RWPE2 (cell line): ENCODE measurements at regions not wholly inside any gene's neighbourhood (a gene's known extent, or its start where the extent isn't known, plus 50 kb on each side); places are given as distances from the start of the nearest gene placed in this dataset.

Experiments used
- ATAC-seq: fragments of 200-7000 bp; cut with Tn5 transposase; 3 replicates; pipeline ENCODE4 v1.9.1; 2021; ENCODE audit warnings: low read depth
- DNase-seq: peaks from one replicate; pipeline ENCODE4 v3.0.0-alpha.2; 2020; ENCODE audit warnings: low spot score
- H3K27ac ChIP-seq: fragments of 450-650 bp; 2 replicates; pipeline ENCODE4 v1.5.1; 2017; ENCODE audit warnings: mild to moderate bottlenecking; ENCODE audit not compliant: poor library complexity, severe bottlenecking
- H3K27me3 ChIP-seq: fragments of 250-450 bp; sonication (Bioruptor Pico); 2 replicates; pipeline ENCODE4 v1.5.1; 2021; ENCODE audit warnings: mild to moderate bottlenecking, moderate library complexity; ENCODE audit not compliant: insufficient read depth, poor library complexity, severe bottlenecking
- H3K36me3 ChIP-seq: fragments of 250-450 bp; sonication (Bioruptor Pico); 2 replicates; pipeline ENCODE4 v1.5.1; 2020; ENCODE audit warnings: low read depth, mild to moderate bottlenecking, moderate library complexity
- H3K4me1 ChIP-seq: fragments of 250-450 bp; sonication (Bioruptor Pico); 2 replicates; pipeline ENCODE4 v1.5.1; 2021; ENCODE audit warnings: mild to moderate bottlenecking, moderate library complexity; ENCODE audit not compliant: insufficient read depth, poor library complexity, severe bottlenecking
- H3K4me3 ChIP-seq: fragments of 250-450 bp; sonication (Bioruptor Pico); 2 replicates; pipeline ENCODE4 v1.5.1; 2021; ENCODE audit warnings: mild to moderate bottlenecking, moderate library complexity; ENCODE audit not compliant: severe bottlenecking
- H3K9me3 ChIP-seq: fragments of 250-450 bp; sonication (Bioruptor Pico); 2 replicates; pipeline ENCODE4 v1.5.1; 2021; ENCODE audit warnings: mild to moderate bottlenecking, moderate library complexity; ENCODE audit not compliant: severe bottlenecking
- TF ChIP-seq, protein P1 (sequence below): fragments of 450-650 bp; IDR thresholded peaks from one replicate; pipeline ENCODE4 v1.5.1; 2017; ENCODE audit warnings: mild to moderate bottlenecking, moderate library complexity; ENCODE audit not compliant: poor library complexity, severe bottlenecking

GRCh38 chr13:56773148-56773547 lies 367.6 kb upstream of the PRR20A start:
- DNase-seq (no peak), ATAC-seq (no peak)
- TF ChIP-seq, protein P1, sequence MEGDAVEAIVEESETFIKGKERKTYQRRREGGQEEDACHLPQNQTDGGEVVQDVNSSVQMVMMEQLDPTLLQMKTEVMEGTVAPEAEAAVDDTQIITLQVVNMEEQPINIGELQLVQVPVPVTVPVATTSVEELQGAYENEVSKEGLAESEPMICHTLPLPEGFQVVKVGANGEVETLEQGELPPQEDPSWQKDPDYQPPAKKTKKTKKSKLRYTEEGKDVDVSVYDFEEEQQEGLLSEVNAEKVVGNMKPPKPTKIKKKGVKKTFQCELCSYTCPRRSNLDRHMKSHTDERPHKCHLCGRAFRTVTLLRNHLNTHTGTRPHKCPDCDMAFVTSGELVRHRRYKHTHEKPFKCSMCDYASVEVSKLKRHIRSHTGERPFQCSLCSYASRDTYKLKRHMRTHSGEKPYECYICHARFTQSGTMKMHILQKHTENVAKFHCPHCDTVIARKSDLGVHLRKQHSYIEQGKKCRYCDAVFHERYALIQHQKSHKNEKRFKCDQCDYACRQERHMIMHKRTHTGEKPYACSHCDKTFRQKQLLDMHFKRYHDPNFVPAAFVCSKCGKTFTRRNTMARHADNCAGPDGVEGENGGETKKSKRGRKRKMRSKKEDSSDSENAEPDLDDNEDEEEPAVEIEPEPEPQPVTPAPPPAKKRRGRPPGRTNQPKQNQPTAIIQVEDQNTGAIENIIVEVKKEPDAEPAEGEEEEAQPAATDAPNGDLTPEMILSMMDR, result no peak
- no peak overlapping the region for H3K27ac ChIP-seq
- H3K4me1 ChIP-seq, result no peaks in the 10 kb centered on the region
- no peaks in the 10 kb centered on the region for H3K36me3 ChIP-seq
- no peaks in the 10 kb centered on the region for H3K9me3 ChIP-seq
- no peak overlapping the region for H3K4me3 ChIP-seq
- H3K27me3 ChIP-seq, result no peaks in the 10 kb centered on the region

- DNase-seq (no peak), ATAC-seq (no peak)
- no peaks in the 10 kb centered on the region for H3K36me3 ChIP-seq
- TF ChIP-seq, protein P1, result no peak
- H3K4me3 ChIP-seq, result no peak overlapping the region
- H3K9me3 ChIP-seq, result no peaks in the 10 kb centered on the region
- no peaks in the 10 kb centered on the region for H3K4me1 ChIP-seq
- H3K27me3 ChIP-seq, result no peaks in the 10 kb centered on the region
- no peak overlapping the region for H3K27ac ChIP-seq
These were observed 351.2 kb upstream of the PRR20A start for GRCh38 chr13:56789527-56789926.

- no peaks in the 10 kb centered on the region for H3K27me3 ChIP-seq
- H3K9me3 ChIP-seq, result no peaks in the 10 kb centered on the region
- no peak overlapping the region for H3K27ac ChIP-seq
- no peak overlapping the region for H3K4me3 ChIP-seq
- ATAC-seq, result no peak
- TF ChIP-seq, protein P1, result no peak
- no peaks in the 10 kb centered on the region for H3K4me1 ChIP-seq
- H3K36me3 ChIP-seq, result no peaks in the 10 kb centered on the region
- no peak for DNase-seq
These were observed 303.6 kb upstream of the PRR20A start for GRCh38 chr13:56837161-56837560.

- no peaks in the 10 kb centered on the region for H3K27me3 ChIP-seq
- H3K36me3 ChIP-seq, result no peaks in the 10 kb centered on the region
- no peaks in the 10 kb centered on the region for H3K9me3 ChIP-seq
- no peak overlapping the region for H3K27ac ChIP-seq
- DNase-seq (no peak), ATAC-seq (no peak)
- TF ChIP-seq, protein P1, result no peak
- H3K4me3 ChIP-seq, result no peak overlapping the region
- no peaks in the 10 kb centered on the region for H3K4me1 ChIP-seq
These were observed 289.9 kb upstream of the PRR20A start for GRCh38 chr13:56850852-56851251.

DNA sequence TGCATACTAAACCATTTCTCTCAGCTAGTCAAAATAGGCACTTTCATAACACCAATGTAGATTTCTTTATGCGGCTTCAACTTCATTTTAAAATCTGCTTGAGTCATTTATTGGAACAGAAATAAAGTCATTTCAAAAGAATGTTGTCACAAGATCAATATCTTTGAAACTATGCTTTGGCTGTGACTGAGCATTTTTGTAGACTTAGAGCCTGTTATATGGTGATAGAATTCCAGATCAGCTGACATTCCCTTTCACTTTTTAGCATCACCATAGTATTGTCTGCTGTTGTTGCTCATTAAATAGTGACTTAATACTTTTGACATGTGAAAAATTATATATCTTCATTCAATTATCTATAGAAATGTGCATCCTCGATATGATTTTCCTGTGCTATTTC lies 279.2 kb upstream of the PRR20A start:
- ATAC-seq, result no peak
- Histone ChIP-seq H3K36me3 (no peaks in the 10 kb centered on the region), H3K27ac (no peak overlapping the region), H3K27me3 (no peaks in the 10 kb centered on the region), H3K4me1 (no peaks in the 10 kb centered on the region), H3K9me3 (no peaks in the 10 kb centered on the region), H3K4me3 (no peak overlapping the region)
- DNase-seq, result no peak
- TF ChIP-seq, protein P1, result no peak
